ENCODE measurements at regions not wholly inside any gene's neighbourhood (a gene's known extent, or its start where the extent isn't known, plus 50 kb on each side); places are given as distances from the start of the nearest gene placed in this dataset.

GRCh38 chr22:47446821-47447810 lies 684.7 kb downstream of the TBC1D22A start:
- TF ChIP-seq REST (tag by site-specific recombination; IDR thresholded peaks at IDR 0.05) (no peak), ZNF274 (IDR thresholded peaks at IDR 0.05; ENCODE audit: low read length) (no peak), ZNF274 (tag by site-specific recombination; IDR thresholded peaks at IDR 0.05; ENCODE audit: borderline replicate concordance) (no peak), ZNF23 (tag by site-specific recombination; IDR thresholded peaks at IDR 0.05; ENCODE audit: borderline replicate concordance) (no peak), ZNF311 (tag by site-specific recombination; IDR thresholded peaks at IDR 0.05; ENCODE audit: borderline replicate concordance) (no peak), CTCF (tag by site-specific recombination; IDR thresholded peaks at IDR 0.05) (no peak), ZNF121 (tag by site-specific recombination; IDR thresholded peaks at IDR 0.05) (no peak), MEIS1 (CRISPR knock-in tag; IDR thresholded peaks at IDR 0.05; ENCODE audit: borderline replicate concordance) (no peak), ZBTB10 (tag by site-specific recombination; IDR thresholded peaks at IDR 0.05) (no peak)
